Activated CD8-positive, alpha-beta memory T cell treated with anti-CD3 and anti-CD28 coated beads, Interleukin-2, amount 50 U/mL, for 1 hour (primary cell): ENCODE measurements at regions not wholly inside any gene's neighbourhood (a gene's known extent, or its start where the extent isn't known, plus 50 kb on each side); places are given as distances from the start of the nearest gene placed in this dataset.
"Not testable (repeated sequence)": the region's sequence is repeated elsewhere in the genome, so short reads cannot be mapped to it uniquely, and the experiment has no call there.

Experiments used
- DNase-seq: peaks from one replicate; pipeline ENCODE4 v3.0.0-alpha.2; 2020; ENCODE audit errors: extremely low read depth

- no peak for DNase-seq
Measured at GRCh38 chr10:3380406-3381050, 207.9 kb upstream of the PITRM1 start.

DNA sequence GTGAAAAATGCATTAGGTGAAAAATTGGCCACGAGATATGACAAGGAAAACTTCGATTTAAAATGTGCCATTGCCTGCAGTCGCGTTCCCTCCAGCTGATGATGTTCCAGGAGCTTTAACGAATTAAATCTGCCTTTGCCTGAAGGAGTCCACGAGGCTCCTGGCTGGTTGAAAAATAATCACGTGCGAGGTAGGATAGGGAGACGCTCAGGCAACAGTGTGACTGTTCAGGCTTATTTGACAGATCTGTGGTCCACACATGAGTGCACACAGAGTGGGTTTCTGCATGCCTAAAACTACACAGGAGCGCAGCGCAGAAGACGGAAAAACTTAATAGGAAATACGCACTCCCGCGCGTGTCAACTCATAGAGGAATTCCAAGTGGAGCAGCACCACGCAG is 204.0 kb upstream of the PITRM1 start:
- DNase-seq, result no peak

- DNase-seq, result no peak
Measured at GRCh38 chr10:3375505-3375904, 202.9 kb upstream of the PITRM1 start.

- no peak for DNase-seq
Measured at GRCh38 chr10:3374914-3375313, 202.3 kb upstream of the PITRM1 start.

GRCh38 chr10:3373374-3374027 is 200.9 kb upstream of the PITRM1 start:
- DNase-seq, result not testable (repeated sequence)

DNA sequence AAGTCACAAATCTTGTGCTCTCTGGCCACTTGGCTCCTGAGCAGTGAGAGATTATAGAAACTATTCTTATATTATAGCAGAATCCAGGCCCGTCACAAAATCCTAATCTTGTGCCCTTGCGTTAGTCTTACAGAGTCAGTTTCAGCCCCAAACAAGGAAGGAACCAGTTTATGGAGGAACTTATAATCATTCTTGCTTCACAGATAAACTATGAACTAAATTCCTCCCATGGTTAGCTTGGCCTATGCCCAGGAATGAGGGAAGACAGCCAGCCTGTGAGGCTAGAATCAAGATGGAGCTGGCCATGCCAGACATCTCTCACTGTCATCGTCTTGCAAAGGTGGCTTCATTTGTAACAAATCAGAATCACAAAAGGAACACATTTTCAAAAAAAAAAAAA is 199.7 kb upstream of the PITRM1 start:
- DNase-seq, result no peak

GRCh38 chr10:3371624-3372023 is 199.0 kb upstream of the PITRM1 start:
- not testable (repeated sequence) for DNase-seq

DNA sequence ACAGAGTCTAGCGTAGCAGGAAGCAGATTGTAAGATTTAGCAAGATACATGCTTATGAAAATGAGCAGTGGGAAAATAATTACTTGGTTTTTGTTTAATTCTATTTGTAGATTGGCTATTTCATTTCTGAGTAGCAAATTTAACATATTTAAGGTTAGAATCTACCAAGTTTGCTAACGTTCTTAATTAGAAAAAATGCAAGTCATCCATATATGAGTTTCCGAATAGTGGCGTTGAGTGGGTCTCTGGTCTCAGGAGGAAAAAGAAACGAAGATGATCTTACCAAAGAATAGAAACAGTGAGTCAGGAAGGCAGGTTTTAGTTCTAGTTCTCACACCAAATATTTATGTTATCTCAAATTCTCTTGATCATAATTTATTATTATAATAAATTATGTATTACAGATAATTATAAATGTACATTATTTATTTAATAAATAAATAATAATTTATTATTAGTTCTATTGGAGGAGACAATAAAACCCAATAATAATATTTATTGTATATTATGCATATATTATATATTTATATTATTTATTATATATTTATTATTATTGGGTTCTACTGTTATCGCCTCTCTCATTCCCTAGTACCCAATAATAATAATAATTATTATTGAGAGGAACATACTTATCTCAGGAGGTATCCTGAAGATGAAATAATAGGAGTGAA is 194.3 kb upstream of the PITRM1 start:
- no peak for DNase-seq

DNA sequence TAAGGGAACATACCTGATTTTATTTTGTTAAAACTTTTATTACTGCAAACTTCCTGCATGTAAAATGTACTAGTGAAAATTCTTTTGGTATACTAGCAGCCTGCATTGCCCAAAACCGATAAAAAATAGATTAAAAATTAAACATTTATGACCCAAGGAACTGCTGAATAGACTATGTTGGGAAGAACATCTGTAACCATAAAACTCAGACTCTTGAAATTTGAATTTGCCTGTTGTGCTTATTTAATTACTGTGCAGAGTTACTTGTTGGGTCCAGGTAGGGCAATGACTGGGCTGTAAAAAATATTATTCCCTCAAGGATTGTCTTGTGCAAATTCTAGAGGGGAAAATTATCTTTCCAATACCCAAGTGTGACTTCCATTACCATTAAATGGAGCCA is 193.5 kb upstream of the PITRM1 start:
- no peak for DNase-seq

GRCh38 chr10:3365630-3366029 is 193.0 kb upstream of the PITRM1 start:
- DNase-seq, result no peak

- DNase-seq, result no peak
Measured at GRCh38 chr10:3364768-3365480, 192.3 kb upstream of the PITRM1 start.

GRCh38 chr10:3363311-3364045 is 190.9 kb upstream of the PITRM1 start:
- no peak for DNase-seq

GRCh38 chr10:3362394-3362793 is 189.8 kb upstream of the PITRM1 start:
- no peak for DNase-seq

- no peak for DNase-seq
Measured at GRCh38 chr10:3361640-3362039, 189.1 kb upstream of the PITRM1 start.

DNA sequence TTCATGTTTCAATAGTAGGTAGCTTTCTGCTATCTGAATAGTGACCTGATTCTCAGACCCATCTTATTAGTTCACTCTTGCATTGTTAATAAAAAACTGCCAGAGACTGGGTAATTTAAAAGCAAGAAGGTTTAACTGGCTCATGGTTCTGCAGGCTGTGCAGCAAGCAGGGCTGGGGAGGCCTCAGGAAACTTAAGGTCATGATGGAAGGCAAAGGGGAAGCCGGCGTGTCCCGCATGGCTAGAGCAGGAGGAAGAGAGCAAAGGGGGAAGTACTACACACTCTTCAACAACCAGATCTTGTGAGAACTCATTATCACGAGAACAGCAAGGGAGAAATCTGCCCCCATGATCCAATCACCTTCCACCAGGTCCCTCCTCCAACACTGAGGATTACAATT is 185.2 kb upstream of the PITRM1 start:
- no peak for DNase-seq

DNA sequence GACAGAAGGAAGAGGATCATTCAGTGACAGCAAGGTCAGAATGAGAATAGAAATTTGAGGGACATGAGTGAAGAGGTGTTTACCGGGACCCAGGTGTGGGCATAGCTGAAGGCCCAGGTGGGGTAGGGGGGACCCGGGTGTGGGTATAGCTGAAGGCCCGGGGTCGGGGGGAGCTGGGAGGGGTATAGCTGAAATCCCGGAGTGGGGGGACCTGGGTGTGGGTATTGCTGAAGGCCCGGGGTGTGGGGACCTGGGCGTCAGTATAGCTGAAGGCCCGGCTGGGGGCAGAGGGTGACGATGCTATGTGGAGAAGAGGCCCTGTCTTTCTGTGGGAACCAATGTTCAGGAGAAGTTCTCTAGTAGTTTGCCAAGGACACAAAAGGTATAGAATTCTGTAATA is 183.0 kb upstream of the PITRM1 start:
- DNase-seq, result no peak

DNA sequence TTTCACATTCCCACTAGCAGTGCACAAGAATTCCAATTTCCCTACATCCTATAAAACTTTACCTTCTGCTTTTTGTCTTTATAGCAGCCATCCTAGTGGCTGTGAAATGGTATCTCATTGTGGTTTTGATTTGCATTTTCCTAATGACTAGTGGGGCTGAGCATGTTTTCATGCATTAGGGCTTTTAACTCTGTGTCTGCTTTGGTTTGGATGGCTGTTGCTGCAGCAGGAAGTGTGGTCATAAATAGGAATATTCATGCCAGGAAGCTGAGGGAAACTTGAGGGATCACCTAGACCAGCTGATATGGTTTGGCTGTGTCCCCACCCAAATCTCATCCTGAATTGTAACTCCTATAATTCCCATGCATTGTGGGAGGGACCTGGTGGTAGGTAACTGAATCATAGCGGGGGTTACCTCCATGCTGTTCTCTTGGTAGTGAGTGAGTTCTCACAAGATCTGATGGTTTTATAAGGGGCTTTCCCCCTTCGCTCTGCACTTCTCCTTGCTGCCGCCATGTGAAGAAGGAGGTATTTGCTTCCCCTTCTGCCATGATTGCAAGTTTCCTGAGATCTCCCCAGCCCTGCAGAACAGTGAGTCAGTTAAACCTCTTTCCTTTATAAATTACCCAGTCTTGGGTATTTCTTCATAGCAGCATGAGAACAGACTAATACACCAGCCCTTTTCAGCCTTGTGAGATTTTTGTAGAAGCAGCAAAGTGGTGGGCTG is 181.8 kb upstream of the PITRM1 start:
- no peak for DNase-seq

- DNase-seq, result no peak
Measured at GRCh38 chr10:3353235-3353634, 180.7 kb upstream of the PITRM1 start.

DNA sequence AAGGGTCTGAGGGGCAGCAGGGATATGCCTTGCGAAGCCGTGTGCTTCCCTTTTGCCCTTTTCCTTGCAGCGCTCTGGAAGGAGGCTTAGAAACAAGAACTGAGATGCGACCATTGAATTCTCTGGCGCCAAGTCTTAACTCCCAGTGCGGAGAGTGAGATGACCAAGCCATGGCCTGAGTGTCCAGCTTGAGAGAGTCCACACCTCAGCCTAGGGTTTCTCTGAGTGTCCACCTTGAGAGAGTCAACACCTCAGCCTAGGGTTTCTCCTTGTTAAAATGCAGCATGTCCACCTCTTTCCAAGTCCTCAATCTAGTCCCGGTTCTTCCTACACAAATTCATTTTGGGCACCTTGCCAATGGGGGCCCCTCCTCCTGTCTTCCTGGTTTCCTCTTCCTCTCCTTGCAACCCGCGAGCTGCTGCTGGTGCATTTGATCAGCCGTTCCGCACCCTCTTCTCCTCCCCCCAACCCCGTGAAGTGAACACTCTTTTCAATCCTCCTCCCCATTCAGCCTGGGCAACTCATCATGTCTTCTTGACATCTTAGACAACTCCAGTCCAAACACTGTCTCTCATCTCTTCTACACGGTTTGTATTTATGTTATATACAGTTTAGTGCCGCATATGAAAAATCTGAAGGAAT is 178.2 kb upstream of the PITRM1 start:
- no peak for DNase-seq

- DNase-seq, result no peak
Measured at GRCh38 chr10:3350205-3350604, 177.6 kb upstream of the PITRM1 start.

- DNase-seq, result no peak
Measured at GRCh38 chr10:3348564-3348963, 176.0 kb upstream of the PITRM1 start.
